ENCODE measurements at regions not wholly inside any gene's neighbourhood (a gene's known extent, or its start where the extent isn't known, plus 50 kb on each side); places are given as distances from the start of the nearest gene placed in this dataset.

DNA sequence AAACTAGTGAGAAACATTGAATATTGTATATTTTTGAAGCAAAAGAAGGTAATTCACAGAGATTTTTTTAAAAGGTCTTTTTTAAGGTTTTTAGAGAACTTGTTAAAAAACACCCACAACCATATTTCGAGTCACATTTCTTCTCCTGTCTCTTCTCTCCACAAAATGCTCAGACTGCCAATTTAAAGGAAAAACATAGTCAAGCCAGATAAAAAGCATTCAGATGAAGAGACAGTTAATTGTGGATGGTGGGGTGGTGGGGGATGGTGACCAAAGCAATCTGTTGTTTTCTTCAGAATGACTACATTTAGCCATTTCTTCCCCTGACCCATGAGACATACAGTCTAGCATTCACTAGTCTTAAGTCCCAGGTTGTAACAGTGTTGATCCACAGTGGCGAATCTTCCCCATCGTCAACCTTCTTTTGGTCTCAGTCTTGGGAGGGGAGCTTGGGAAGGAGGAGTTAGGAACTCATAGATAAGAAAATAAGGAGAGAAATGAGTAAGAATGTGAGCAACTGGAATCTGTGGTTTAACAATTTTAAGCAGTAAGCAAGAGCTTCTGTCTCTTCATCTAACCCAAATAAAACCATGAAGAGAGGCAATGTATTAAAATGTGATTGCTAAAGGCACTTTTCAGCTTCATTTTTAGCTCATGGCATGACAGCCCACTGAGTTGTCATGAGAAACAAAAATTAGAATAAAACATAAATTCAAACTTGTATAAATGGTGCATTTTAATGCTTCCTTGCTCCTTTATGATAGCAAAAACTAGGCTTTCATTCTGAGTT, 413.7 kb upstream of the FSHR start:
- DNase-seq = no peak
- peaks cover 5% of the 10 kb centered on the region for H3K27me3 Mint-ChIP-seq (ENCODE audit: insufficient read depth, unreplicated experiment)
- no peak overlapping the region for H3K4me3 ChIP-seq (ENCODE audit: low read depth, low read length)
- TF ChIP-seq, protein P1, sequence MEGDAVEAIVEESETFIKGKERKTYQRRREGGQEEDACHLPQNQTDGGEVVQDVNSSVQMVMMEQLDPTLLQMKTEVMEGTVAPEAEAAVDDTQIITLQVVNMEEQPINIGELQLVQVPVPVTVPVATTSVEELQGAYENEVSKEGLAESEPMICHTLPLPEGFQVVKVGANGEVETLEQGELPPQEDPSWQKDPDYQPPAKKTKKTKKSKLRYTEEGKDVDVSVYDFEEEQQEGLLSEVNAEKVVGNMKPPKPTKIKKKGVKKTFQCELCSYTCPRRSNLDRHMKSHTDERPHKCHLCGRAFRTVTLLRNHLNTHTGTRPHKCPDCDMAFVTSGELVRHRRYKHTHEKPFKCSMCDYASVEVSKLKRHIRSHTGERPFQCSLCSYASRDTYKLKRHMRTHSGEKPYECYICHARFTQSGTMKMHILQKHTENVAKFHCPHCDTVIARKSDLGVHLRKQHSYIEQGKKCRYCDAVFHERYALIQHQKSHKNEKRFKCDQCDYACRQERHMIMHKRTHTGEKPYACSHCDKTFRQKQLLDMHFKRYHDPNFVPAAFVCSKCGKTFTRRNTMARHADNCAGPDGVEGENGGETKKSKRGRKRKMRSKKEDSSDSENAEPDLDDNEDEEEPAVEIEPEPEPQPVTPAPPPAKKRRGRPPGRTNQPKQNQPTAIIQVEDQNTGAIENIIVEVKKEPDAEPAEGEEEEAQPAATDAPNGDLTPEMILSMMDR (IDR thresholded peaks at IDR 0.05; ENCODE audit: insufficient read depth in 1 of 2, low read depth in 1 of 2, low read length in 1 of 2, severe bottlenecking in 1 of 2, unreplicated experiment in 1 of 2) = no peak
- no peaks in the 10 kb centered on the region for H3K4me1 ChIP-seq
- H3K9me3 ChIP-seq = no peaks in the 10 kb centered on the region
- no peak overlapping the region for H3K27ac Mint-ChIP-seq (ENCODE audit: unreplicated experiment)
- no peaks in the 10 kb centered on the region for H3K36me3 ChIP-seq (ENCODE audit: control insufficient read depth, insufficient read depth, low read length)
- no TSS peak for BruUV-seq (replicated peaks)
- no peaks in the 10 kb centered on the region for H3K4me1 Mint-ChIP-seq (ENCODE audit: low read depth, unreplicated experiment)
- H3K9me3 Mint-ChIP-seq (ENCODE audit: unreplicated experiment) = no peaks in the 10 kb centered on the region
- no peaks in the 10 kb centered on the region for H3K36me3 Mint-ChIP-seq (ENCODE audit: insufficient read depth, unreplicated experiment)
- H3K4me3 Mint-ChIP-seq (ENCODE audit: unreplicated experiment) = no peak overlapping the region
- intact Hi-C loops (cut with micrococcal nuclease; ENCODE audit: unreplicated experiment) = no loop called here
- ChIA-PET POLR2A (no interaction called here), CTCF (no interaction called here)
- no peaks in the 10 kb centered on the region for H3K27me3 ChIP-seq (replicated peaks; ENCODE audit: control insufficient read depth, insufficient read depth, low read length)

DNA sequence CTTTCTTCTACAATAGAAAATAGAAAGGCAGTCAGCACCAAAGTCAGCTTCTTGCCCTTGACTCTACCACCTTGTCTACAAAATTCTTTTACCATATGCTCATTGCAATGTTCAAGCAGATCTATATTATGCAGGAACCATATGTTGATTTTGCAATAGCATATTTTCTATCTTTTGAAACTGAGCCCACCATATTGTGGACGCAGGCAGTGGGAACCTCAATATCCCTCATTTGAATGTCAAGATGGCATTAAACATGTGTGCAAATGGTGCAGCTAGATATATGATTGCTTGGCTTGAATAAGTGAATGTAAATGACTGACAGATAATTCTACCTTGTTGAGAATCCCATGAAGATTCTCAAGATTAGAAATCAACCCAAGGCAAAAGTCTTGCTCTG, 412.7 kb upstream of the FSHR start:
- Mint-ChIP-seq H3K27ac (ENCODE audit: unreplicated experiment) (no peak overlapping the region), H3K9me3 (ENCODE audit: unreplicated experiment) (no peaks in the 10 kb centered on the region), H3K4me1 (ENCODE audit: low read depth, unreplicated experiment) (no peaks in the 10 kb centered on the region), H3K27me3 (ENCODE audit: insufficient read depth, unreplicated experiment) (peaks cover 5% of the 10 kb centered on the region), H3K36me3 (ENCODE audit: insufficient read depth, unreplicated experiment) (no peaks in the 10 kb centered on the region), H3K4me3 (ENCODE audit: unreplicated experiment) (no peak overlapping the region)
- TF ChIP-seq, protein P1 (IDR thresholded peaks at IDR 0.05; ENCODE audit: insufficient read depth in 1 of 2, low read depth in 1 of 2, low read length in 1 of 2, severe bottlenecking in 1 of 2, unreplicated experiment in 1 of 2) = no peak
- DNase-seq = no peak
- no TSS peak for BruUV-seq (replicated peaks)
- CTCF ChIA-PET = no interaction called here
- Histone ChIP-seq H3K9me3 (no peaks in the 10 kb centered on the region), H3K4me1 (no peaks in the 10 kb centered on the region), H3K27me3 (replicated peaks; ENCODE audit: control insufficient read depth, insufficient read depth, low read length) (no peaks in the 10 kb centered on the region), H3K4me3 (ENCODE audit: low read depth, low read length) (no peak overlapping the region), H3K36me3 (ENCODE audit: control insufficient read depth, insufficient read depth, low read length) (no peaks in the 10 kb centered on the region)
- intact Hi-C loops (cut with micrococcal nuclease; ENCODE audit: unreplicated experiment) = no loop called here
- POLR2A ChIA-PET = no interaction called here

DNA sequence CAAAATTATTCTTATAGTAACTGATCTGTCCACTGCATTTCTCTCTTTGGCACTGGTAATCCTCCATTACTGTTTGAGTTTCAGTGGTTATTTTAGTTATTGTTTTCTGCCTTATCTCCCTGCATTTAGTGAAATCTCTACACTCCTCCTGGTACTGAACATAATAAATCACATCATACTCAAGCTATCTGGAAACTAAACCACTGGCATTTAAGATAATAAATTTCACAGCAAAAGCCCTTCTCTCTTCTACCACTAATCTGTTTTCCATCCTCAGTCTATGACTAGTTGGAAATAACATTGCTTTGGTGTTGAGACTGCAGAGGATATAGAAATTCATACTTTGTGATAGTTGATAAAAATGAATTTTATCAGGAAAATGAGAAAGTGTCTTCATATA, 399.3 kb upstream of the FSHR start:
- Mint-ChIP-seq H3K4me3 (ENCODE audit: unreplicated experiment) (no peak overlapping the region), H3K36me3 (ENCODE audit: insufficient read depth, unreplicated experiment) (no peaks in the 10 kb centered on the region), H3K27ac (ENCODE audit: unreplicated experiment) (no peak overlapping the region), H3K27me3 (ENCODE audit: insufficient read depth, unreplicated experiment) (no peaks in the 10 kb centered on the region), H3K4me1 (ENCODE audit: low read depth, unreplicated experiment) (no peaks in the 10 kb centered on the region), H3K9me3 (ENCODE audit: unreplicated experiment) (no peaks in the 10 kb centered on the region)
- H3K27me3 ChIP-seq (replicated peaks; ENCODE audit: control insufficient read depth, insufficient read depth, low read length) = no peaks in the 10 kb centered on the region
- ChIA-PET POLR2A (no interaction called here), CTCF (no interaction called here)
- no peaks in the 10 kb centered on the region for H3K4me1 ChIP-seq
- no peak overlapping the region for H3K4me3 ChIP-seq (ENCODE audit: low read depth, low read length)
- TF ChIP-seq, protein P1 (IDR thresholded peaks at IDR 0.05; ENCODE audit: insufficient read depth in 1 of 2, low read depth in 1 of 2, low read length in 1 of 2, severe bottlenecking in 1 of 2, unreplicated experiment in 1 of 2) = no peak
- no peaks in the 10 kb centered on the region for H3K9me3 ChIP-seq
- BruUV-seq (replicated peaks) = no TSS peak
- H3K36me3 ChIP-seq (ENCODE audit: control insufficient read depth, insufficient read depth, low read length) = no peaks in the 10 kb centered on the region
- intact Hi-C loops (cut with micrococcal nuclease; ENCODE audit: unreplicated experiment) = no loop called here
- no peak for DNase-seq
